Sigmoid colon (tissue), 6 donors: ENCODE measurements at regions not wholly inside any gene's neighbourhood (a gene's known extent, or its start where the extent isn't known, plus 50 kb on each side); places are given as distances from the start of the nearest gene placed in this dataset.
A peak's percentile ranks its signal among the peaks of the same experiment; 100 is the strongest.

Source experiments
- DNase-seq: peaks from one replicate; pipeline ENCODE4 v3.0.0-alpha.2; 2019
- H3K27ac ChIP-seq, 4 donors: fragments of 200-600 bp; sonication (generic); one replicate each; pipeline ENCODE4 v1.5.1; 2016 to 2019; ENCODE audit warnings: mild to moderate bottlenecking in 1 of 4
- H3K27me3 ChIP-seq, 3 donors: fragments of 200-600 bp; sonication (generic); one replicate each; pipeline ENCODE4 v1.5.1; 2019; ENCODE audit warnings: mild to moderate bottlenecking in 1 of 3
- H3K36me3 ChIP-seq, 4 donors: fragments of 200-600 bp; sonication (generic); one replicate each; pipeline ENCODE4 v1.5.1; 2016 to 2019
- H3K4me1 ChIP-seq, 4 donors: fragments of 200-600 bp; sonication (generic); one replicate each; pipeline ENCODE4 v1.5.1; 2017 to 2019
- H3K4me3 ChIP-seq, 4 donors: fragments of 200-600 bp; sonication (generic); one replicate each; pipeline ENCODE4 v1.5.1; 2017 to 2019; ENCODE audit warnings: mild to moderate bottlenecking in 2 of 4, moderate library complexity in 1 of 4
- H3K9me3 ChIP-seq, 4 donors: fragments of 200-600 bp in 3 of 4; sonication (generic) in 3 of 4; one replicate each; pipeline versions ENCODE4 v1.5.1 to v1.6.1; 2013 to 2019
- EP300 ChIP-seq, 4 donors: sonication (generic); formaldehyde crosslinking; IDR thresholded peaks; one replicate each; pipeline ENCODE4 v1.6.1; 2017; ENCODE audit warnings: antibody characterized with exemption in 4 of 4
- POLR2A ChIP-seq, 2 donors: fragments of 450-650 bp; IDR thresholded peaks; one replicate each; pipeline ENCODE4 v1.6.1; 2016; ENCODE audit warnings: antibody characterized with exemption in 2 of 2, mild to moderate bottlenecking in 2 of 2, moderate library complexity in 2 of 2
- POLR2AphosphoS5 ChIP-seq, 4 donors: sonication (generic); formaldehyde crosslinking; IDR thresholded peaks; one replicate each; pipeline ENCODE4 v1.6.1; 2017; ENCODE audit warnings: antibody characterized with exemption in 4 of 4
- WGBS, 2 donors: extraction: QIAGEN DNeasy Blood & Tissue Kit; methylation state at CpG; one replicate each; pipeline ENCODE4 v1.1.7; 2013; 5-methylcytosine and 5-hydroxymethylcytosine counted together
- intact Hi-C: fragments of 100-400 bp; cut with DNase I; formaldehyde crosslinking; loops from one replicate; pipeline ENCODE4 v1.15.1; 2023
- TF ChIP-seq, protein P1 (sequence below), 4 experiments: fragments of 450-650 bp in 3 of 4; fragments of 200-600 bp in 1 of 4; IDR thresholded peaks; one replicate each; pipeline ENCODE4 v1.5.1; 2016 to 2019; ENCODE audit warnings: antibody characterized with exemption in 4 of 4, mild to moderate bottlenecking in 3 of 4, moderate library complexity in 2 of 4
- donor health status: healthy with polysubstance abuse.
- donor health status: healthy.

DNA sequence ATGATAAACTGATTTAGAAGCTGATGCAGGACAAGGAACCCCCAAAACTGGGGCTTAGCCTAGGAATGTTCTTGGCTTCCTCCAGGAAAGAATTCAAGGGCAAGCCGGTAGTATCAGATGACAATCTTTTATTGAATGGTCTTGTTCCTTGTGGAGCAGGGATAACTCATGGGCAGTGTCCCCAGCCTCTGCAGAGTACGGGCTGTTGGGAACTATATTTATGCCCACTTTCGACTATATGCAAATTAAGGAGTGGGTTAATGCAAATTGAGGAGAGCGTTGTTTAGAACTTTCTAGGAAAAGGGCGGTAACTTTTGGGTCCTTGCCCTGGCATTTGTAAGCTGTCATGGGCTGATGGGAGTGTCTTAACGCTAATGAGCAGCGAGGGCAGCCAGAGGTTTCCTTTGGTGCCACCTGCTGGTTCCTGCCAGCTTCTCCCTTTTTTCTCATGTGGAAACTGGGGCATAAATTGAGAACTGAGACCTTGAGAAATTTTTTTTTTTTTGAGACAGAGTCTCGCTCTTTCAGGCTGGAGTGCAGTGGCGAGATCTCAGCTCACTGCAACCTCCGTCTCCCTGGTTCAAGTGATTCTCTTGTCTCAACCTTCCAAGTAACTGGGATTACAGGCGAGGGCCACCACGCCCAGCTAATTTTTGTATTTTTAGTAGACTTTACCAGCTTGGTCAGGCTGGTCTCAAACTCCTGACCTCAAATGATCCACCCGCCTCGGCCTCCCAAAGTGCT lies 79.4 kb upstream of the ABCC4 start:
- Histone ChIP-seq H3K27ac (peak overlapping the region in 2 of 4 donors; percentile 18 to 24), H3K4me1 (peaks cover 0 to 39% (median 15%) of the 10 kb centered on the region in 4 donors), H3K36me3 (no peaks in the 10 kb centered on the region), H3K4me3 (no peak overlapping the region), H3K27me3 (no peaks in the 10 kb centered on the region), H3K9me3 (no peaks in the 10 kb centered on the region)
- DNase-seq = peak; percentile 87
- 10 to 21% methylated on average over 14 of the region's 14 CpGs for WGBS, 2 donors
- intact Hi-C loops = loop anchor here (2.0 kb wide), 3 partner anchors 42 to 190 kb away; partner anchors contain the start of gene ABCC4
- no peak for TF ChIP-seq POLR2A (IDR thresholded peaks at IDR 0.05)
- peak in 2 of 4 donors; percentile 62 to 64 for TF ChIP-seq POLR2AphosphoS5 (IDR thresholded peaks at IDR 0.05)
- TF ChIP-seq, protein P1, sequence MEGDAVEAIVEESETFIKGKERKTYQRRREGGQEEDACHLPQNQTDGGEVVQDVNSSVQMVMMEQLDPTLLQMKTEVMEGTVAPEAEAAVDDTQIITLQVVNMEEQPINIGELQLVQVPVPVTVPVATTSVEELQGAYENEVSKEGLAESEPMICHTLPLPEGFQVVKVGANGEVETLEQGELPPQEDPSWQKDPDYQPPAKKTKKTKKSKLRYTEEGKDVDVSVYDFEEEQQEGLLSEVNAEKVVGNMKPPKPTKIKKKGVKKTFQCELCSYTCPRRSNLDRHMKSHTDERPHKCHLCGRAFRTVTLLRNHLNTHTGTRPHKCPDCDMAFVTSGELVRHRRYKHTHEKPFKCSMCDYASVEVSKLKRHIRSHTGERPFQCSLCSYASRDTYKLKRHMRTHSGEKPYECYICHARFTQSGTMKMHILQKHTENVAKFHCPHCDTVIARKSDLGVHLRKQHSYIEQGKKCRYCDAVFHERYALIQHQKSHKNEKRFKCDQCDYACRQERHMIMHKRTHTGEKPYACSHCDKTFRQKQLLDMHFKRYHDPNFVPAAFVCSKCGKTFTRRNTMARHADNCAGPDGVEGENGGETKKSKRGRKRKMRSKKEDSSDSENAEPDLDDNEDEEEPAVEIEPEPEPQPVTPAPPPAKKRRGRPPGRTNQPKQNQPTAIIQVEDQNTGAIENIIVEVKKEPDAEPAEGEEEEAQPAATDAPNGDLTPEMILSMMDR (IDR thresholded peaks at IDR 0.05) = peak; percentile 56 to 78 (median 74)

DNA sequence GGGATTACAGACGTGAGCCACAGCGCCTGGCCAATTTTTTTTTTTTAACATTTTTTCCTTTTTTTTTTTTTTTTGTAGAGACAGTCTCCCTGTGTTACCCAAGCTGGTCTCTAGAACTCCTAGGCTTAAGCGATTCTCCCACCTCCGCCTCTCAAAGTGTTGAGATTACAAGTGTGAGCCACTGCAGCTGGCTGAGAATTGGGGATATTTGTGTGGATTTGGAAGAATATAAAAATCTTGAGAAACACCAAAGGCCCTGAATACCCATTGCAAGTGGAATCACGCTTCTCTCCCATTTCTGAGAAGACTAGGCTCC lies 79.9 kb upstream of the ABCC4 start:
- intact Hi-C loops = loop anchor here (2.0 kb wide), 3 partner anchors 42 to 190 kb away; partner anchors contain the start of gene ABCC4
- H3K27ac ChIP-seq = peak overlapping the region in 2 of 4 donors; percentile 24 to 48
- TF ChIP-seq POLR2A (IDR thresholded peaks at IDR 0.05) (no peak), POLR2AphosphoS5 (IDR thresholded peaks at IDR 0.05) (no peak), EP300 (IDR thresholded peaks at IDR 0.05) (no peak)
- TF ChIP-seq, protein P1 (IDR thresholded peaks at IDR 0.05) = no peak
- whole genome bisulfite sequencing, 2 donors = 55 to 64% methylated on average over 5 of the region's 5 CpGs
- no peaks in the 10 kb centered on the region for H3K27me3 ChIP-seq
- no peaks in the 10 kb centered on the region for H3K9me3 ChIP-seq
- DNase-seq = peak; percentile 74
- H3K4me1 ChIP-seq = peaks cover 0 to 44% (median 18%) of the 10 kb centered on the region in 4 donors
- no peak overlapping the region for H3K4me3 ChIP-seq
- H3K36me3 ChIP-seq = no peaks in the 10 kb centered on the region

DNA sequence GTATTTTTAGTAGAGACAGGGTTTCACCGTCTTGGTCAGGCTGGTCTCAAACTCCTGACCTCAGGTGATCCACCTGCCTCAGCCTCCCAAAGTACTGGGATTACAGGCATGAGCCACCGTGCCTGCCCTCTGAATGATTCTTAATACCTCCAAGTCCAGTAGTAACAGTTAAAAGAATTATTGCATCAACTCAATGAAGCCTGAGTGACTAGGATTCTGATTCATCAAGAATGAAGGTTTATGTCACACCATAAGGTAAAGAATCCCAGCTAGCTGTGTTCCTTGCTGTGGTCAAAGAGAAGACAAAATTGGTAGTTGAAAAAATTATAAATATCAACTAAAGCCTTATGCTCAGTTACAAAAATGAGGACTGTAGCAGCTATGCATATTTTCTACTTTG lies 81.2 kb upstream of the ABCC4 start:
- WGBS, 2 donors = 92 to 93% methylated on average over 2 of the region's 2 CpGs

DNA sequence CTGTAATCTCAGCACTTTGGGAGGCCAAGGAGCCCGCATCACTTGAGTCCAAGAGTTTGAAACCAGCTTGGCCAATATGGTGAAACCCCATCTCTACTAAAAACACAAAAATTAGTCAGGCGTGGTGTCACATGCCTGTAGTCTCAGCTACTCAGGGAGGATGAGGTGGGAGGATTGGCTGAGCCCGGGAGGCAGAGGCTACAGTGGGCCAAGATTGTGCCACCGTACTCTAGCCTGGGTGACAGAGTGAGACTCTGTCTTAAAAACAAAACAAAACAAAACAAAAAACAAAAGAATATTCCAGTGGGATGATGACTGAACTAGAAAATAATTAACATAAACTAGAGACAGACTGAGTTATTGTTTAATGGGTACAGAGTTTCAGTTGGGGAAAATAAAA lies 81.7 kb upstream of the ABCC4 start:
- H3K27me3 ChIP-seq = no peaks in the 10 kb centered on the region
- peak; percentile 8 for DNase-seq
- H3K27ac ChIP-seq = no peak overlapping the region
- H3K36me3 ChIP-seq = no peaks in the 10 kb centered on the region
- no peaks in the 10 kb centered on the region for H3K9me3 ChIP-seq
- peaks cover 0 to 61% (median 31%) of the 10 kb centered on the region in 4 donors for H3K4me1 ChIP-seq
- H3K4me3 ChIP-seq = no peak overlapping the region
- WGBS, 2 donors = 91 to 93% methylated on average over 4 of the region's 4 CpGs
- intact Hi-C loops = no loop called here
- TF ChIP-seq POLR2AphosphoS5 (IDR thresholded peaks at IDR 0.05) (no peak), EP300 (IDR thresholded peaks at IDR 0.05) (no peak), POLR2A (IDR thresholded peaks at IDR 0.05) (no peak)
- TF ChIP-seq, protein P1 (IDR thresholded peaks at IDR 0.05) = no peak

More for the DNA sequence above, 81.2 kb upstream of the ABCC4 start:
- no peaks in the 10 kb centered on the region for H3K9me3 ChIP-seq
- DNase-seq = no peak
- H3K4me3 ChIP-seq = no peak overlapping the region
- intact Hi-C loops = no loop called here
- H3K27me3 ChIP-seq = no peaks in the 10 kb centered on the region
- no peak overlapping the region for H3K27ac ChIP-seq
- TF ChIP-seq EP300 (IDR thresholded peaks at IDR 0.05) = no peak
- no peak for TF ChIP-seq POLR2AphosphoS5 (IDR thresholded peaks at IDR 0.05)
- TF ChIP-seq POLR2A (IDR thresholded peaks at IDR 0.05) = no peak
- TF ChIP-seq, protein P1 (IDR thresholded peaks at IDR 0.05) = no peak
- H3K4me1 ChIP-seq = peaks cover 0 to 56% (median 28%) of the 10 kb centered on the region in 4 donors
- no peaks in the 10 kb centered on the region for H3K36me3 ChIP-seq
